ENCODE measurements at regions not wholly inside any gene's neighbourhood (a gene's known extent, or its start where the extent isn't known, plus 50 kb on each side); places are given as distances from the start of the nearest gene placed in this dataset.

DNA sequence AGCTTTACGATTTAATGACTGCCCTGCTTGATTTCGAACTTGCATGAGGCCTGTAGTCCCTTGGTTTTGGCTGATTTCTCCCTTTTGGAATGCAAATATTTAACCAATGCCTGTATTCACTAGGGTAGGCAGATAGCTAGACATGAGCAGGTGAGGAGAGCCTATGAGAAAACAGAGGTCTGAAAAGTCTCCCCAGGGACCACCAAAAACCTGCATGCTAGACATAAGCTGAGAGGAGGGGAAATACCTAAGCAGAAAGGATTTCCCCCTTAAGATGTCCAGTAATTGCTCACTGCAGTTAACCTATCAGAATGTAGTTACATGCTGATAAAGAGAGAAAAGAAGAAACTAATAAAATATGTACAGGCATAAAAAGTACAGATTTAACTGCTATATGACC is 667.4 kb upstream of the SEMA6A start:
- Histone ChIP-seq H3F3A (ENCODE audit: control insufficient read depth, insufficient read depth) (no peaks in the 10 kb centered on the region), H3K79me2 (ENCODE audit: control insufficient read depth, low read length) (no peaks in the 10 kb centered on the region), H3K36me3 (ENCODE audit: control insufficient read depth, low read length) (no peaks in the 10 kb centered on the region), H3K27me3 (ENCODE audit: control insufficient read depth, low read length) (no peaks in the 10 kb centered on the region), H3K27ac (ENCODE audit: low read depth, low read length) (no peak overlapping the region), H3K4me2 (ENCODE audit: low read length) (no peak overlapping the region), H4K20me1 (ENCODE audit: control insufficient read depth, insufficient read depth, low read depth, low read length) (no peaks in the 10 kb centered on the region), H3K9me3 (ENCODE audit: control insufficient read depth, insufficient read depth, low read length) (no peaks in the 10 kb centered on the region), H3K4me3 (ENCODE audit: low read length) (no peak overlapping the region), H3K4me1 (ENCODE audit: control insufficient read depth, low read length) (no peaks in the 10 kb centered on the region), H3K9me2 (replicated peaks; ENCODE audit: control insufficient read depth, low read length) (no peaks in the 10 kb centered on the region)
- TF ChIP-seq EZH2phosphoT487 (IDR thresholded peaks at IDR 0.05; ENCODE audit: borderline replicate concordance, low read length) (no peak), CTCF (IDR thresholded peaks at IDR 0.05; ENCODE audit: low read depth, low read length, poor library complexity, severe bottlenecking) (no peak)

GRCh38 chr5:117236941-117237340 is 662.3 kb upstream of the SEMA6A start:
- Histone ChIP-seq H3K9me2 (replicated peaks; ENCODE audit: control insufficient read depth, low read length) (no peaks in the 10 kb centered on the region), H3K79me2 (ENCODE audit: control insufficient read depth, low read length) (no peaks in the 10 kb centered on the region), H4K20me1 (ENCODE audit: control insufficient read depth, insufficient read depth, low read depth, low read length) (no peaks in the 10 kb centered on the region), H3K36me3 (ENCODE audit: control insufficient read depth, low read length) (no peaks in the 10 kb centered on the region), H3K27me3 (ENCODE audit: control insufficient read depth, low read length) (no peaks in the 10 kb centered on the region), H3K9me3 (ENCODE audit: control insufficient read depth, insufficient read depth, low read length) (no peaks in the 10 kb centered on the region), H3K4me1 (ENCODE audit: control insufficient read depth, low read length) (no peaks in the 10 kb centered on the region), H3F3A (ENCODE audit: control insufficient read depth, insufficient read depth) (no peaks in the 10 kb centered on the region), H3K4me3 (ENCODE audit: low read length) (no peak overlapping the region), H3K27ac (ENCODE audit: low read depth, low read length) (no peak overlapping the region), H3K4me2 (ENCODE audit: low read length) (no peak overlapping the region)
- TF ChIP-seq EZH2phosphoT487 (IDR thresholded peaks at IDR 0.05; ENCODE audit: borderline replicate concordance, low read length) (no peak), CTCF (IDR thresholded peaks at IDR 0.05; ENCODE audit: low read depth, low read length, poor library complexity, severe bottlenecking) (no peak)

DNA sequence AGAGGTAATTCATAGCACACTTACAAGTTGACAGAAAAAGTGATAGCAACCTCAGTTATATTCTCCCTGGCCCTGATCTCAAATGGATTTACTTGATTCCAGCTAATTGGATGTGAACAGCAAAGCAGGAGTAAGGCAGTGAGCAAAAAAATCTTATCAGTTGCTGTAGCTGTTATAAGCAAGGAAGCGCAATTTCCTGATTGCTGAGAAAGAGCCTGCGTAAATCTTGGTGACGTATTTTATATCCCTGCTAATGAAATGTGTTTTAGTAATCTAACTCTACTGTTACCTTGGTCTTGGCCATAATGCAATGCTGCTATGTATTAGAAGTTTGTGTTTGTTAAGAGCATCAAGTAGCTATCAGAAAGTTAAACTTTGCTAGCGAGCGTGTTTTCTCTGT is 661.2 kb upstream of the SEMA6A start:
- H3K9me3 ChIP-seq (ENCODE audit: control insufficient read depth, insufficient read depth, low read length): no peaks in the 10 kb centered on the region
- TF ChIP-seq EZH2phosphoT487 (IDR thresholded peaks at IDR 0.05; ENCODE audit: borderline replicate concordance, low read length) (no peak), CTCF (IDR thresholded peaks at IDR 0.05; ENCODE audit: low read depth, low read length, poor library complexity, severe bottlenecking) (no peak)

GRCh38 chr5:117230375-117230774 is 655.8 kb upstream of the SEMA6A start:
- H3F3A ChIP-seq (ENCODE audit: control insufficient read depth, insufficient read depth): no peaks in the 10 kb centered on the region
- H4K20me1 ChIP-seq (ENCODE audit: control insufficient read depth, insufficient read depth, low read depth, low read length): no peaks in the 10 kb centered on the region
- no peaks in the 10 kb centered on the region for H3K36me3 ChIP-seq (ENCODE audit: control insufficient read depth, low read length)
- no peaks in the 10 kb centered on the region for H3K9me2 ChIP-seq (replicated peaks; ENCODE audit: control insufficient read depth, low read length)
- H3K79me2 ChIP-seq (ENCODE audit: control insufficient read depth, low read length): no peaks in the 10 kb centered on the region
- H3K27me3 ChIP-seq (ENCODE audit: control insufficient read depth, low read length): no peaks in the 10 kb centered on the region
- H3K4me1 ChIP-seq (ENCODE audit: control insufficient read depth, low read length): no peaks in the 10 kb centered on the region
- H3K9me3 ChIP-seq (ENCODE audit: control insufficient read depth, insufficient read depth, low read length): no peaks in the 10 kb centered on the region
- no peak overlapping the region for H3K4me3 ChIP-seq (ENCODE audit: low read length)
- no peak overlapping the region for H3K27ac ChIP-seq (ENCODE audit: low read depth, low read length)
- H3K4me2 ChIP-seq (ENCODE audit: low read length): no peak overlapping the region
- TF ChIP-seq EZH2phosphoT487 (IDR thresholded peaks at IDR 0.05; ENCODE audit: borderline replicate concordance, low read length): no peak
- TF ChIP-seq CTCF (IDR thresholded peaks at IDR 0.05; ENCODE audit: low read depth, low read length, poor library complexity, severe bottlenecking): no peak

More for the DNA sequence above, 661.2 kb upstream of the SEMA6A start:
- no peaks in the 10 kb centered on the region for H4K20me1 ChIP-seq (ENCODE audit: control insufficient read depth, insufficient read depth, low read depth, low read length)
- H3K4me1 ChIP-seq (ENCODE audit: control insufficient read depth, low read length): no peaks in the 10 kb centered on the region
- H3K36me3 ChIP-seq (ENCODE audit: control insufficient read depth, low read length): no peaks in the 10 kb centered on the region
- H3K79me2 ChIP-seq (ENCODE audit: control insufficient read depth, low read length): no peaks in the 10 kb centered on the region
- H3K9me2 ChIP-seq (replicated peaks; ENCODE audit: control insufficient read depth, low read length): no peaks in the 10 kb centered on the region
- H3K4me2 ChIP-seq (ENCODE audit: low read length): no peak overlapping the region
- no peak overlapping the region for H3K27ac ChIP-seq (ENCODE audit: low read depth, low read length)
- H3K27me3 ChIP-seq (ENCODE audit: control insufficient read depth, low read length): no peaks in the 10 kb centered on the region
- no peaks in the 10 kb centered on the region for H3F3A ChIP-seq (ENCODE audit: control insufficient read depth, insufficient read depth)
- no peak overlapping the region for H3K4me3 ChIP-seq (ENCODE audit: low read length)
